IMR-90 (cell line): ENCODE measurements at regions not wholly inside any gene's neighbourhood (a gene's known extent, or its start where the extent isn't known, plus 50 kb on each side); places are given as distances from the start of the nearest gene placed in this dataset.

Source experiments
- ATAC-seq: fragments of 200-7000 bp; cut with Tn5 transposase; 2 replicates; pipeline ENCODE4 v1.9.1; 2020; ENCODE audit warnings: low read depth, mild to moderate bottlenecking, moderate library complexity
- BruUV-seq: library from RNA; stranded (reverse); fragments of 400-500 nt; replicated peaks from 2 replicates; lab custom pipeline; 2021; lab: Mats Ljungman, UMichigan
- CTCF ChIA-PET: fragments of 300-600 bp; formaldehyde crosslinking; extraction: SDS; loops from one replicate; lab custom pipeline; 2021; ENCODE audit warnings: antibody characterized with exemption; lab: Yijun Ruan, JAX
- POLR2A ChIA-PET: fragments of 300-600 bp; sonication (Branson Sonifier 250); formaldehyde crosslinking; loops from one replicate; lab custom pipeline; 2022; ENCODE audit warnings: antibody characterized with exemption; ENCODE audit not compliant: unreplicated experiment; lab: Charles Lee
- DNase-seq: peaks from one replicate; pipeline ENCODE4 v3.0.0; 2013
- H2AFZ ChIP-seq: replicated peaks from 2 replicates; pipeline ENCODE3; 2013; ENCODE audit warnings: low read length, mild to moderate bottlenecking; ENCODE audit not compliant: poor library complexity
- H2AK5ac ChIP-seq: 2 replicates; pipeline ENCODE4 v1.6.1; 2013; ENCODE audit warnings: low read depth, low read length, inconsistent platforms
- H2AK9ac ChIP-seq: replicated peaks from 2 replicates; pipeline ENCODE3; 2013; ENCODE audit warnings: mild to moderate bottlenecking, low read depth, low read length, moderate library complexity; ENCODE audit not compliant: poor library complexity
- H2BK120ac ChIP-seq: 2 replicates; pipeline ENCODE4 v1.6.1; 2013; ENCODE audit warnings: low read depth, low read length, inconsistent platforms
- H2BK15ac ChIP-seq: 3 replicates; pipeline ENCODE4 v1.6.1; 2013; ENCODE audit warnings: low read depth, low read length, inconsistent platforms
- H2BK20ac ChIP-seq: 2 replicates; pipeline ENCODE4 v1.6.1; 2013; ENCODE audit warnings: low read depth, mild to moderate bottlenecking, inconsistent platforms, low read length, moderate library complexity
- H2BK5ac ChIP-seq: 2 replicates; pipeline ENCODE4 v1.6.1; 2013; ENCODE audit warnings: mild to moderate bottlenecking, low read depth, low read length, inconsistent platforms; ENCODE audit not compliant: poor library complexity, severe bottlenecking
- H3K14ac ChIP-seq: replicated peaks from 2 replicates; pipeline ENCODE4 v1.6.1; 2013; ENCODE audit warnings: low read depth, low read length, inconsistent platforms
- H3K18ac ChIP-seq: 2 replicates; pipeline ENCODE4 v1.6.1; 2013; ENCODE audit warnings: low read depth, low read length, control low read depth
- H3K23ac ChIP-seq: 2 replicates; pipeline ENCODE4 v1.6.1; 2013; ENCODE audit warnings: low read depth, low read length, inconsistent platforms
- H3K27ac ChIP-seq: 2 replicates; pipeline ENCODE4 v1.5.1; 2013; ENCODE audit warnings: mild to moderate bottlenecking, control low read depth, low read length; ENCODE audit not compliant: insufficient read depth
- H3K27me3 ChIP-seq: 2 replicates; pipeline ENCODE4 v1.6.1; 2013; ENCODE audit warnings: low read length; ENCODE audit not compliant: control insufficient read depth, insufficient read depth
- H3K36me3 ChIP-seq: 2 replicates; pipeline ENCODE4 v1.6.1; 2013; ENCODE audit warnings: low read length, mixed read lengths; ENCODE audit not compliant: control insufficient read depth, insufficient read depth
- H3K4ac ChIP-seq: 2 replicates; pipeline ENCODE4 v1.6.1; 2013; ENCODE audit warnings: low read depth, low read length, inconsistent platforms
- H3K4me1 ChIP-seq: 2 replicates; pipeline ENCODE4 v1.6.1; 2013; ENCODE audit warnings: low read length, mixed read lengths; ENCODE audit not compliant: control insufficient read depth, insufficient read depth
- H3K4me2 ChIP-seq: 2 replicates; pipeline ENCODE4 v1.6.1; 2013; ENCODE audit warnings: low read depth, mild to moderate bottlenecking, control low read depth, low read length, moderate library complexity
- H3K4me3 ChIP-seq: 2 replicates; pipeline ENCODE4 v1.5.1; 2013; ENCODE audit warnings: low read depth, mild to moderate bottlenecking, control low read depth, low read length, moderate library complexity; ENCODE audit not compliant: insufficient read depth
- H3K56ac ChIP-seq: 2 replicates; pipeline ENCODE4 v1.6.1; 2013; ENCODE audit warnings: low read length, inconsistent platforms; ENCODE audit not compliant: insufficient read depth; ENCODE audit errors: extremely low read depth
- H3K79me1 ChIP-seq, 2 experiments: 2 replicates each; pipeline ENCODE4 v1.6.1; 2013; ENCODE audit warnings: low read length in 2 of 2, inconsistent platforms in 1 of 2, low read depth in 1 of 2
- H3K9ac ChIP-seq: 2 replicates; pipeline ENCODE4 v1.6.1; 2013; ENCODE audit warnings: low read depth, low read length, control low read depth
- H3K9me1 ChIP-seq: 2 replicates; pipeline ENCODE4 v1.6.1; 2013; ENCODE audit warnings: low read length, inconsistent platforms; ENCODE audit not compliant: insufficient read depth
- H3K9me3 ChIP-seq: 2 replicates; pipeline ENCODE4 v1.6.1; 2013; ENCODE audit warnings: low read length; ENCODE audit not compliant: control insufficient read depth, insufficient read depth
- H4K20me1 ChIP-seq: 2 replicates; pipeline ENCODE4 v1.6.1; 2013; ENCODE audit warnings: low read length, inconsistent platforms; ENCODE audit not compliant: insufficient read depth
- H4K5ac ChIP-seq: 2 replicates; pipeline ENCODE4 v1.6.1; 2013; ENCODE audit warnings: mild to moderate bottlenecking, low read depth, low read length, control low read depth
- H4K8ac ChIP-seq, 2 experiments: 2 replicates each; pipeline ENCODE4 v1.6.1; 2013; ENCODE audit warnings: low read depth in 2 of 2, low read length in 2 of 2, control low read depth in 1 of 2, inconsistent platforms in 1 of 2
- H4K91ac ChIP-seq: 2 replicates; pipeline ENCODE4 v1.6.1; 2013; ENCODE audit warnings: low read depth, low read length, inconsistent platforms; ENCODE audit not compliant: insufficient read depth
- USF2 ChIP-seq: fragments of 150-350 bp; IDR thresholded peaks from 2 replicates; pipeline ENCODE4 v1.6.1; 2017; ENCODE audit warnings: mild to moderate bottlenecking, antibody characterized with exemption, low read length, low read depth
- WGBS, 2 experiments: methylation state at CpG; one replicate each; pipeline versions ENCODE4 v1.1.5 to v1.1.7; 2013; ENCODE audit warnings: missing lambda C conversion rate in 2 of 2; ENCODE audit not compliant: insufficient read length in 1 of 2; ENCODE audit errors: extremely low coverage in 2 of 2; 5-methylcytosine and 5-hydroxymethylcytosine counted together
- dilution Hi-C: fragments of 300-500 bp; cut with HindIII; formaldehyde crosslinking; loops from one replicate; pipeline ENCODE4 v1.14.3; 2018; ENCODE audit warnings: low sequenced_read_pairs; ENCODE audit not compliant: unreplicated experiment
- in situ Hi-C: fragments of 300-500 bp; cut with MboI; formaldehyde crosslinking; loops from 3 replicates; pipeline ENCODE4 v1.14.3; 2019; ENCODE audit warnings: low sequenced_read_pairs, inconsistent platforms, mixed read lengths
- intact Hi-C: fragments of 100-400 bp; cut with micrococcal nuclease; formaldehyde crosslinking; loops from 2 replicates; pipeline ENCODE4 v1.10.0; 2022

GRCh38 chrX:88416965-88417364 is 330.1 kb upstream of the CPXCR1 start:
- H2BK5ac ChIP-seq: no peak overlapping the region
- no peak for TF ChIP-seq USF2
- no peak for DNase-seq
- no peaks in the 10 kb centered on the region for H4K20me1 ChIP-seq
- no peak overlapping the region for H2BK120ac ChIP-seq
- no peak overlapping the region for H2AFZ ChIP-seq
- H3K4me3 ChIP-seq: no peak overlapping the region
- H3K56ac ChIP-seq: no peak overlapping the region
- H3K23ac ChIP-seq: no peak overlapping the region
- ATAC-seq: no peak
- no peak overlapping the region for H3K4ac ChIP-seq
- BruUV-seq: no TSS peak
- H2BK20ac ChIP-seq: no peak overlapping the region
- H3K4me1 ChIP-seq: no peaks in the 10 kb centered on the region
- intact Hi-C loops: no loop called here
- H3K36me3 ChIP-seq: no peaks in the 10 kb centered on the region
- CTCF ChIA-PET: no interaction called here
- H3K4me2 ChIP-seq: no peak overlapping the region
- H3K27ac ChIP-seq: no peak overlapping the region
- no peak overlapping the region for H4K8ac ChIP-seq
- POLR2A ChIA-PET: no interaction called here
- H4K91ac ChIP-seq: no peak overlapping the region
- H3K9me3 ChIP-seq: 0 out of 2 replicates have a peak, but pooled peaks cover 2% of the 10 kb centered on the region
- in situ Hi-C loops: no loop called here
- H4K5ac ChIP-seq: no peak overlapping the region
- H3K18ac ChIP-seq: no peak overlapping the region
- no peak overlapping the region for H3K9ac ChIP-seq
- no peaks in the 10 kb centered on the region for H3K9me1 ChIP-seq
- dilution Hi-C loops: no loop called here
- H3K27me3 ChIP-seq: no peaks in the 10 kb centered on the region
- no peak overlapping the region for H2AK5ac ChIP-seq
- H2BK15ac ChIP-seq: no peak overlapping the region
- no peaks in the 10 kb centered on the region for H3K79me1 ChIP-seq
- no peak overlapping the region for H2AK9ac ChIP-seq
- WGBS, 2 experiments: 40% methylated on average over 1 of the region's 4 CpGs; no CpG with 5 or more reads in 1 of the 2 experiments
- H3K14ac ChIP-seq: no peak overlapping the region
